ENCODE measurements at regions not wholly inside any gene's neighbourhood (a gene's known extent, or its start where the extent isn't known, plus 50 kb on each side); places are given as distances from the start of the nearest gene placed in this dataset.

DNA sequence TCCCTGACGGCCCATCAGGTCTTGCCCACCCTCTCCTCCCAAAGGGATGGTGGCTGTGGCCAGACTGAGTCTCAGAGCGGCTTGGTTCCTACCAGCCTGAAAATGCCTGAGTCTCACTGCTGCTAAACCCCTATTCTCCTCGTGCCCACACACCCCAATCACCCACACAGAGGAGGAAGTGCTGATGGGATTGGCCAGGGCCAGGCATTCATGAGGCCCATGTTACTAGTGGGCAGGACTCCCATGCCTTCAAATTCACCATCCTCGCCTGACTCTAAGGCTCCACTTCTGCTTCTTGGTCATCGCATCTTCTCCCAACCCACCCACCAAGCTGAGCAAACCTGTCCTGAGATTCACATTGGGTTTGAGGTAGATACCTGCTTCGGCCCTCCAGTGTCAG, 80.1 kb upstream of the CST7 start:
- Histone ChIP-seq H3K4me3 (no peak overlapping the region), H3K36me3 (ENCODE audit: insufficient read depth in 1 of 2, low read depth in 1 of 2) (no peaks in the 10 kb centered on the region), H3K27me3 (ENCODE audit: insufficient read depth in 3 of 3, low read length in 2 of 3) (no peaks in the 10 kb centered on the region), H3K9me3 (no peaks in the 10 kb centered on the region), H3K27ac (no peak overlapping the region), H3K4me1 (no peaks in the 10 kb centered on the region)
- TF ChIP-seq, protein P1, sequence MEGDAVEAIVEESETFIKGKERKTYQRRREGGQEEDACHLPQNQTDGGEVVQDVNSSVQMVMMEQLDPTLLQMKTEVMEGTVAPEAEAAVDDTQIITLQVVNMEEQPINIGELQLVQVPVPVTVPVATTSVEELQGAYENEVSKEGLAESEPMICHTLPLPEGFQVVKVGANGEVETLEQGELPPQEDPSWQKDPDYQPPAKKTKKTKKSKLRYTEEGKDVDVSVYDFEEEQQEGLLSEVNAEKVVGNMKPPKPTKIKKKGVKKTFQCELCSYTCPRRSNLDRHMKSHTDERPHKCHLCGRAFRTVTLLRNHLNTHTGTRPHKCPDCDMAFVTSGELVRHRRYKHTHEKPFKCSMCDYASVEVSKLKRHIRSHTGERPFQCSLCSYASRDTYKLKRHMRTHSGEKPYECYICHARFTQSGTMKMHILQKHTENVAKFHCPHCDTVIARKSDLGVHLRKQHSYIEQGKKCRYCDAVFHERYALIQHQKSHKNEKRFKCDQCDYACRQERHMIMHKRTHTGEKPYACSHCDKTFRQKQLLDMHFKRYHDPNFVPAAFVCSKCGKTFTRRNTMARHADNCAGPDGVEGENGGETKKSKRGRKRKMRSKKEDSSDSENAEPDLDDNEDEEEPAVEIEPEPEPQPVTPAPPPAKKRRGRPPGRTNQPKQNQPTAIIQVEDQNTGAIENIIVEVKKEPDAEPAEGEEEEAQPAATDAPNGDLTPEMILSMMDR (IDR thresholded peaks at IDR 0.05), result no peak
- DNase-seq (no peak), ATAC-seq (no peak)
- 68 to 80% (median 74%) methylated on average over 6 of the region's 6 CpGs for WGBS, 3 donors
- intact Hi-C loops (cut with DNase I), result no loop called here

DNA sequence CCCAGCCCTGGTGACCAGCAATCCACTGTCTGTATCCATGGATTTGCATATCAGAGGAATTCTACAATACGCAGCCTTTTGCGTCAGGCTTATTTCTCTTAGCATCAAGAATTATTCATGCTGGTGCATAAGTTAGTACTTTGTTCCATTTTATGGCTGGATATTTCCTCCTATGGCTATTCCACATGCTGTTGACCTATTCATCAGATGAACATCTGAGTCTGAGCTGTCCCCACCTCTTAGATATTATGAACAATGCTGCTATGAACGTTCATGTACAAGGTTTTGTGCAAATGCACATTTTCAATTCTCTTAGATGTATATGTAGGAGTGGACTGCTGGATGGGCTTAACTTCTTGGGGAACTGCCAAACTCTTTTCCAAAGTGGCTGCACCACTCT, 79.0 kb upstream of the CST7 start:
- intact Hi-C loops (cut with DNase I), result no loop called here

DNA sequence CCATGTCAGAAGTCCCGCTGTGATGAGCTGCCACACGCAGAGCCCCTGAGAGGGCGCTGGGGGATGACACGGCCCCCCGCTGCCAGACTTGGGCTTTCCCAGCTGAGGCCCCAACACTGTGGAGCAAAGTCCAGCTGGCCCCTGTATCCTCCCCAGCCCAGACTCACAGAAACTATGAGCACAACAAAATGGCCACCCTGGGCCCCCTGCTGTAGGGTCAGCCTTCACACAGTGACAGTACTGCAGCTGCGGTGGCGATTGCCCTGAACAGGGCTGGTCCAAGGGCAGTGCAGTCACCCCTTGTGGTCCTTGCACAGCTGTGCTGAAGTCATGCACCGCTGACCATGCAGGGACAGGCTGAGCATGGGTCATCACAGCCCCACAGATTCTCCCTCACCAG, 78.2 kb upstream of the CST7 start:
- H3K36me3 ChIP-seq (ENCODE audit: insufficient read depth in 1 of 2, low read depth in 1 of 2), result no peaks in the 10 kb centered on the region
- H3K27me3 ChIP-seq (ENCODE audit: insufficient read depth in 3 of 3, low read length in 2 of 3), result no peaks in the 10 kb centered on the region
- ATAC-seq (no peak), DNase-seq (no peak)
- H3K27ac ChIP-seq, result no peak overlapping the region
- intact Hi-C loops (cut with DNase I), result no loop called here
- TF ChIP-seq, protein P1 (IDR thresholded peaks at IDR 0.05), result no peak
- WGBS, 3 donors, result 67 to 72% (median 70%) methylated on average over 8 of the region's 8 CpGs
- no peaks in the 10 kb centered on the region for H3K4me1 ChIP-seq
- no peak overlapping the region for H3K4me3 ChIP-seq
- H3K9me3 ChIP-seq, result no peaks in the 10 kb centered on the region

More for the DNA sequence above, 79.0 kb upstream of the CST7 start:
- Histone ChIP-seq H3K36me3 (ENCODE audit: insufficient read depth in 1 of 2, low read depth in 1 of 2) (no peaks in the 10 kb centered on the region), H3K9me3 (no peaks in the 10 kb centered on the region), H3K4me3 (no peak overlapping the region), H3K27ac (no peak overlapping the region), H3K4me1 (no peaks in the 10 kb centered on the region), H3K27me3 (ENCODE audit: insufficient read depth in 3 of 3, low read length in 2 of 3) (no peaks in the 10 kb centered on the region)
- 78 to 82% (median 79%) methylated on average over 3 of the region's 3 CpGs for WGBS, 3 donors
- TF ChIP-seq, protein P1 (IDR thresholded peaks at IDR 0.05), result no peak
- no peak for ATAC-seq
- DNase-seq, result no peak

DNA sequence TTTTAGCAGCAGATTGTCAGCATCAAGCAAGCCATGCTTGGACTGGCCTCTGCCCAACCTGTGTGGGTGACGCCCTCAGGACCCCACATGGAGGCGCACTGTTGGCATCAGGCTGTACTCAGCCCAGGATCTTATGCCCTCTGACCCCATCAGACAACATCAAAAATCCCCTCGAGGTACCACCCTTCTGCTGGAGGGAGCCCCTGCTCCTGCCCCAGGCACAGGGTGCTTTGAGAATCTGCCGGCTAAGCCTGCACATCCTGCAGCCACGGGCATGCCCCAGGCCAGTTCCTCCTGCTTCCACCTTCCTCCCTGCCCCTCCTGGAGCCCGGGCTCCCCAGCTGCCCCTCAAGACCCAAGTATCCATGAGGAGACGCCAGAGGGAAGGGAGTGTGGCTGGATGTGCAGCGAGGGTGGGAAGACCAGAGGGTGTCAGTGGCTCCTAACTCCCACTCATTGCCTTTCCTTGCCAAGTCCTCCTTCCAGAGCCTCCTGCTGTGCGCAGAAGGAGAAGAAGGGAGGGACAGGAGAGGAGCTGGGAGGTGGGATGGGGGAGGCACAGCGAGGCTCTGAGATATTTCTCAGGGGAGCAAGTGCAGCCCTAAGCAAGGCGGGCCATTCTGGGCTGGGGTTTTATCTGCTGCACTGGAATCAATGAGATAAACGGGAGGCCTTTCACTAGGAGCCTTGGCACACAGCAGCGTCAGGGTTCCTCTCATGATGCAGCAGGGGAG, 77.4 kb upstream of the CST7 start:
- TF ChIP-seq, protein P1 (IDR thresholded peaks at IDR 0.05), result no peak
- no peaks in the 10 kb centered on the region for H3K27me3 ChIP-seq (ENCODE audit: insufficient read depth in 3 of 3, low read length in 2 of 3)
- H3K4me3 ChIP-seq, result no peak overlapping the region
- intact Hi-C loops (cut with DNase I), result no loop called here
- no peak for DNase-seq
- H3K9me3 ChIP-seq, result no peaks in the 10 kb centered on the region
- H3K4me1 ChIP-seq, result no peaks in the 10 kb centered on the region
- H3K27ac ChIP-seq, result no peak overlapping the region
- H3K36me3 ChIP-seq (ENCODE audit: insufficient read depth in 1 of 2, low read depth in 1 of 2), result no peaks in the 10 kb centered on the region
- 67 to 69% (median 68%) methylated on average over 13 of the region's 13 CpGs for WGBS, 3 donors
- no peak for ATAC-seq
